ENCODE measurements at regions not wholly inside any gene's neighbourhood (a gene's known extent, or its start where the extent isn't known, plus 50 kb on each side); places are given as distances from the start of the nearest gene placed in this dataset.

DNA sequence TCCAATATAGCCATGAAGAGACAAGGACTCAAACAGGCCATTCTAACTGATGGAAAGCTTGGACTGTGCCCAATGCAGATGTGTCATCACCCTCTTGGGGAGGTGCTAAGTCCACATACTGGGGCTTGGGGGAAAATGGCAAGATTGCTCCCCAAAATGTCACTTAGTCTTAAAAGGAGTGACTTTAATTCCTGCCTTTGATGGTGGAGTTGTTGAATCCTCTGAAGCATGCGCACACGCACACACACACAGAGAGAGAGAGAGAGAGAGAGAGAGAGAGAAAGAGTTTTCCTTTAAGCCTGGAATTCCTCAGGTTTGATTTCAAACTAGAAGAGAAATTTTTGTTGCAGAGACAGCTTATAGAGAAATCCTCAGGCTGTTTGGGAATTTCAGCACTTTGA, 161.9 kb upstream of the GAS1 start:
- no peak for TF ChIP-seq ELF4 (IDR thresholded peaks at IDR 0.05)
- TF ChIP-seq FOXM1 (IDR thresholded peaks at IDR 0.05; ENCODE audit: borderline replicate concordance): no peak
- no peak for TF ChIP-seq ARNT (IDR thresholded peaks at IDR 0.05)
- no peak for TF ChIP-seq ZNF384 (IDR thresholded peaks at IDR 0.05)
- TF ChIP-seq NFRKB (IDR thresholded peaks at IDR 0.05): no peak
- TF ChIP-seq FOXA1 (IDR thresholded peaks at IDR 0.05): no peak
- no peak for TF ChIP-seq TARDBP (IDR thresholded peaks at IDR 0.05)
- TF ChIP-seq LEF1 (IDR thresholded peaks at IDR 0.05; ENCODE audit: borderline replicate concordance): no peak
- no peak for TF ChIP-seq BHLHE40 (IDR thresholded peaks at IDR 0.05; ENCODE audit: borderline replicate concordance)
- TF ChIP-seq FOXK2 (IDR thresholded peaks at IDR 0.05): no peak
- TF ChIP-seq SP1 (IDR thresholded peaks at IDR 0.05): no peak
